Right atrium auricular region (tissue), 2 donors: ENCODE measurements at regions not wholly inside any gene's neighbourhood (a gene's known extent, or its start where the extent isn't known, plus 50 kb on each side); places are given as distances from the start of the nearest gene placed in this dataset.

Experiments
- DNase-seq: peaks from one replicate; pipeline ENCODE4 v3.0.0-alpha.2; 2019; ENCODE audit warnings: low spot score
- H3K27ac ChIP-seq, 2 donors: fragments of 200-600 bp; sonication (generic); 1 replicate in 1 of 2; 2 replicates in 1 of 2; pipeline ENCODE4 v1.5.1; 2016 to 2019
- H3K27me3 ChIP-seq, 2 donors: fragments of 200-600 bp; sonication (generic); one replicate each; pipeline versions ENCODE4 v1.5.1 to v1.6.0; 2017 to 2019
- H3K36me3 ChIP-seq: fragments of 200-600 bp; sonication (generic); one replicate; pipeline ENCODE4 v1.5.1; 2016
- H3K4me1 ChIP-seq, 2 donors: fragments of 200-600 bp; sonication (generic); one replicate each; pipeline versions ENCODE4 v1.5.1 to v1.6.0; 2017 to 2019
- H3K4me3 ChIP-seq, 2 donors: fragments of 200-600 bp; sonication (generic); 1 replicate in 1 of 2; 2 replicates in 1 of 2; pipeline ENCODE4 v1.5.1; 2017 to 2019; ENCODE audit warnings: mild to moderate bottlenecking in 1 of 2, moderate library complexity in 1 of 2
- H3K9me3 ChIP-seq, 2 donors: fragments of 200-600 bp; sonication (generic); one replicate each; pipeline ENCODE4 v1.5.1; 2019
- CTCF ChIP-seq, 2 donors: fragments of 200-600 bp; sonication (generic); IDR thresholded peaks; one replicate each; pipeline ENCODE4 v1.5.1; 2019; ENCODE audit warnings: antibody characterized with exemption in 2 of 2

- H3K27me3 ChIP-seq = no peaks in the 10 kb centered on the region
- no peaks in the 10 kb centered on the region for H3K4me1 ChIP-seq
- H3K27ac ChIP-seq = no peak overlapping the region
- H3K36me3 ChIP-seq = no peaks in the 10 kb centered on the region
- TF ChIP-seq CTCF (IDR thresholded peaks at IDR 0.05) = no peak
- H3K4me3 ChIP-seq = no peak overlapping the region
- DNase-seq = no peak
- no peaks in the 10 kb centered on the region for H3K9me3 ChIP-seq
Measured at GRCh38 chr3:82641701-82642100, 880.3 kb upstream of the GBE1 start.

- no peaks in the 10 kb centered on the region for H3K27me3 ChIP-seq
- no peak for DNase-seq
- H3K4me1 ChIP-seq = no peaks in the 10 kb centered on the region
- H3K36me3 ChIP-seq = no peaks in the 10 kb centered on the region
- TF ChIP-seq CTCF (IDR thresholded peaks at IDR 0.05) = no peak
- no peak overlapping the region for H3K4me3 ChIP-seq
- H3K27ac ChIP-seq = no peak overlapping the region
- no peaks in the 10 kb centered on the region for H3K9me3 ChIP-seq
Measured at GRCh38 chr3:82640254-82640653, 878.8 kb upstream of the GBE1 start.

- Histone ChIP-seq H3K36me3 (no peaks in the 10 kb centered on the region), H3K9me3 (no peaks in the 10 kb centered on the region), H3K4me1 (no peaks in the 10 kb centered on the region), H3K27me3 (no peaks in the 10 kb centered on the region), H3K4me3 (no peak overlapping the region), H3K27ac (no peak overlapping the region)
- TF ChIP-seq CTCF (IDR thresholded peaks at IDR 0.05) = no peak
- no peak for DNase-seq
Measured at GRCh38 chr3:82637574-82637973, 876.1 kb upstream of the GBE1 start.

GRCh38 chr3:82636177-82636576 lies 874.7 kb upstream of the GBE1 start:
- TF ChIP-seq CTCF (IDR thresholded peaks at IDR 0.05) = no peak
- no peaks in the 10 kb centered on the region for H3K4me1 ChIP-seq
- DNase-seq = no peak

GRCh38 chr3:82633319-82633718 lies 871.9 kb upstream of the GBE1 start:
- no peaks in the 10 kb centered on the region for H3K9me3 ChIP-seq

More at GRCh38 chr3:82636177-82636576, 874.7 kb upstream of the GBE1 start:
- Histone ChIP-seq H3K36me3 (no peaks in the 10 kb centered on the region), H3K9me3 (no peaks in the 10 kb centered on the region), H3K27ac (no peak overlapping the region), H3K27me3 (no peaks in the 10 kb centered on the region), H3K4me3 (no peak overlapping the region)

More at GRCh38 chr3:82633319-82633718, 871.9 kb upstream of the GBE1 start:
- no peak overlapping the region for H3K4me3 ChIP-seq
- H3K27me3 ChIP-seq = no peaks in the 10 kb centered on the region
- no peak overlapping the region for H3K27ac ChIP-seq
- H3K36me3 ChIP-seq = no peaks in the 10 kb centered on the region
- no peak for DNase-seq
- no peaks in the 10 kb centered on the region for H3K4me1 ChIP-seq
- no peak for TF ChIP-seq CTCF (IDR thresholded peaks at IDR 0.05)
